H9 (cell line): ENCODE measurements at regions not wholly inside any gene's neighbourhood (a gene's known extent, or its start where the extent isn't known, plus 50 kb on each side); places are given as distances from the start of the nearest gene placed in this dataset.

ENCODE experiments used
- DNase-seq: peaks from one replicate; pipeline ENCODE4 v3.0.0-alpha.2; 2017
- H2AFZ ChIP-seq: one replicate; pipeline ENCODE4 v1.6.1; 2013; ENCODE audit warnings: mild to moderate bottlenecking, low read length, control low read depth, moderate library complexity
- H2AK5ac ChIP-seq: 2 replicates; pipeline ENCODE4 v1.6.1; 2013; ENCODE audit warnings: low read length, control low read depth, mixed read lengths; ENCODE audit not compliant: insufficient read length
- H2BK120ac ChIP-seq: one replicate; pipeline ENCODE4 v1.6.1; 2013; ENCODE audit warnings: low read depth, mild to moderate bottlenecking, low read length, control low read depth, inconsistent platforms; ENCODE audit not compliant: poor library complexity, severe bottlenecking
- H2BK12ac ChIP-seq: 2 replicates; pipeline ENCODE4 v1.6.1; 2013; ENCODE audit warnings: low read length, control low read depth, mixed read lengths, low read depth; ENCODE audit not compliant: insufficient read length
- H2BK15ac ChIP-seq: 2 replicates; pipeline ENCODE4 v1.6.1; 2013; ENCODE audit warnings: low read depth, low read length, control low read depth
- H2BK20ac ChIP-seq: one replicate; pipeline ENCODE4 v1.6.1; 2013; ENCODE audit warnings: low read depth, mild to moderate bottlenecking, low read length, control low read depth, inconsistent platforms; ENCODE audit not compliant: poor library complexity, severe bottlenecking
- H2BK5ac ChIP-seq: 2 replicates; pipeline ENCODE4 v1.6.1; 2013; ENCODE audit warnings: low read length, control low read depth, mixed read lengths; ENCODE audit not compliant: insufficient read length
- H3K14ac ChIP-seq: 2 replicates; pipeline ENCODE4 v1.6.1; 2013; ENCODE audit warnings: low read length, control low read depth; ENCODE audit not compliant: insufficient read depth
- H3K18ac ChIP-seq: 2 replicates; pipeline ENCODE4 v1.6.1; 2013; ENCODE audit warnings: low read depth, mild to moderate bottlenecking, mixed read lengths, low read length, control low read depth; ENCODE audit not compliant: insufficient read length
- H3K23ac ChIP-seq: 2 replicates; pipeline ENCODE4 v1.6.1; 2013; ENCODE audit warnings: low read length, control low read depth, mixed read lengths, low read depth; ENCODE audit not compliant: insufficient read length
- H3K23me2 ChIP-seq: 2 replicates; pipeline ENCODE4 v1.6.1; 2013; ENCODE audit warnings: low read depth, mild to moderate bottlenecking, mixed read lengths, low read length, control low read depth; ENCODE audit not compliant: insufficient read length, poor library complexity, severe bottlenecking
- H3K27ac ChIP-seq: 2 replicates; pipeline ENCODE4 v1.5.1; 2013; ENCODE audit warnings: low read length, control low read depth, mixed read lengths, low read depth; ENCODE audit not compliant: insufficient read length
- H3K27me3 ChIP-seq: 2 replicates; pipeline ENCODE4 v1.6.1; 2013; ENCODE audit warnings: low read length, control low read depth, inconsistent platforms; ENCODE audit not compliant: insufficient read depth
- H3K4ac ChIP-seq: 2 replicates; pipeline ENCODE4 v1.6.1; 2013; ENCODE audit warnings: low read depth, mild to moderate bottlenecking, control low read depth, inconsistent platforms, low read length, moderate library complexity
- H3K4me1 ChIP-seq: 2 replicates; pipeline ENCODE4 v1.6.1; 2013; ENCODE audit warnings: low read length, control low read depth, inconsistent platforms; ENCODE audit not compliant: insufficient read depth
- H3K4me2 ChIP-seq: 2 replicates; pipeline ENCODE4 v1.6.1; 2013; ENCODE audit warnings: low read length, control low read depth, mixed read lengths; ENCODE audit not compliant: insufficient read length, insufficient read depth
- H3K56ac ChIP-seq: 2 replicates; pipeline ENCODE4 v1.6.1; 2013; ENCODE audit warnings: low read depth, mild to moderate bottlenecking, mixed read lengths, low read length, control low read depth; ENCODE audit not compliant: insufficient read length
- H3K79me1 ChIP-seq: 2 replicates; pipeline ENCODE4 v1.6.1; 2013; ENCODE audit warnings: low read depth, mild to moderate bottlenecking, moderate library complexity, low read length, control low read depth, inconsistent platforms; ENCODE audit not compliant: insufficient read depth, poor library complexity, severe bottlenecking
- H3K79me2 ChIP-seq: 2 replicates; pipeline ENCODE4 v1.6.1; 2013; ENCODE audit warnings: low read length, control low read depth, inconsistent platforms; ENCODE audit not compliant: insufficient read depth
- H3K9ac ChIP-seq: 2 replicates; pipeline ENCODE4 v1.6.1; 2013; ENCODE audit warnings: low read length, control low read depth, mixed read lengths; ENCODE audit not compliant: insufficient read length; ENCODE audit errors: extremely low read depth
- H3K9me3 ChIP-seq: one replicate; pipeline ENCODE4 v1.6.1; 2013; ENCODE audit warnings: low read depth, low read length, inconsistent platforms; ENCODE audit not compliant: control insufficient read depth
- H3T11ph ChIP-seq: one replicate; pipeline ENCODE4 v1.6.1; 2013; ENCODE audit warnings: mild to moderate bottlenecking, low read length, control low read depth, inconsistent platforms
- H4K20me1 ChIP-seq: one replicate; pipeline ENCODE4 v1.6.1; 2013; ENCODE audit not compliant: control insufficient read depth, insufficient read length, insufficient read depth
- H4K5ac ChIP-seq: 2 replicates; pipeline ENCODE4 v1.6.1; 2013; ENCODE audit warnings: low read depth, mild to moderate bottlenecking, mixed read lengths, low read length, control low read depth; ENCODE audit not compliant: insufficient read length
- H4K8ac ChIP-seq: replicated peaks from 2 replicates; pipeline ENCODE4 v1.6.1; 2013; ENCODE audit warnings: low read length, control low read depth, mixed read lengths, low read depth; ENCODE audit not compliant: insufficient read length
- H4K91ac ChIP-seq: 2 replicates; pipeline ENCODE4 v1.6.1; 2013; ENCODE audit warnings: low read depth, mild to moderate bottlenecking, moderate library complexity, mixed read lengths, low read length, control low read depth; ENCODE audit not compliant: insufficient read length
- H3K27ac Mint-ChIP-seq, 3 experiments: 2 replicates in 2 of 3; 3 replicates in 1 of 3; pipeline ENCODE4 v1.8.0; 2020 to 2021; ENCODE audit warnings: mixed read lengths in 3 of 3, mild to moderate bottlenecking in 1 of 3, moderate library complexity in 1 of 3
- H3K27me3 Mint-ChIP-seq: 2 replicates; pipeline ENCODE4 v1.8.0; 2021; ENCODE audit warnings: low read depth, mild to moderate bottlenecking, moderate library complexity, mixed read lengths
- H3K36me3 Mint-ChIP-seq, 3 experiments: 2 replicates in 2 of 3; 3 replicates in 1 of 3; pipeline ENCODE4 v1.8.0; 2020 to 2021; ENCODE audit warnings: low read depth in 3 of 3, mixed read lengths in 3 of 3; ENCODE audit not compliant: insufficient read depth in 1 of 3
- H3K4me1 Mint-ChIP-seq, 2 experiments: 2 replicates each; pipeline ENCODE4 v1.8.0; 2020; ENCODE audit warnings: mixed read lengths in 2 of 2
- H3K4me3 Mint-ChIP-seq, 2 experiments: 2 replicates in 1 of 2; 3 replicates in 1 of 2; pipeline ENCODE4 v1.8.0; 2020 to 2021; ENCODE audit warnings: mild to moderate bottlenecking in 2 of 2, mixed read lengths in 2 of 2, moderate library complexity in 1 of 2
- H3K9me3 Mint-ChIP-seq, 2 experiments: 2 replicates in 1 of 2; 3 replicates in 1 of 2; pipeline ENCODE4 v1.8.0; 2020; ENCODE audit warnings: mild to moderate bottlenecking in 2 of 2, mixed read lengths in 2 of 2, moderate library complexity in 1 of 2
- WGBS: extraction: QIAGEN DNeasy Blood & Tissue Kit; methylation state at CpG from one replicate; pipeline ENCODE4 v1.1.7; 2013; ENCODE audit warnings: missing lambda C conversion rate, low lambda C conversion rate, mixed read lengths; ENCODE audit not compliant: insufficient read length; ENCODE audit errors: extremely low coverage; 5-methylcytosine and 5-hydroxymethylcytosine counted together
- TF ChIP-seq, protein P1 (sequence below): fragments of 200-600 bp; sonication (generic); conservative IDR thresholded peaks from 3 replicates; pipeline ENCODE4 v1.8.0; 2021; ENCODE audit warnings: antibody characterized with exemption, mild to moderate bottlenecking

- H3K4me3 Mint-ChIP-seq, result no peak overlapping the region
- Histone ChIP-seq H3K9ac (no peak overlapping the region), H3K79me1 (no peaks in the 10 kb centered on the region), H3K4me1 (peaks cover 2% of the 10 kb centered on the region), H4K20me1 (no peaks in the 10 kb centered on the region), H3K27me3 (no peaks in the 10 kb centered on the region), H2AFZ (no peak overlapping the region), H3K79me2 (no peaks in the 10 kb centered on the region), H2AK5ac (no peak overlapping the region), H2BK120ac (no peak overlapping the region), H2BK12ac (no peak overlapping the region), H3K27ac (no peak overlapping the region), H4K8ac (no peak overlapping the region), H3K56ac (no peak overlapping the region), H3K4me2 (no peak overlapping the region), H3K23me2 (no peaks in the 10 kb centered on the region), H2BK15ac (no peak overlapping the region), H3K14ac (no peak overlapping the region), H4K91ac (no peak overlapping the region), H3K4ac (no peak overlapping the region), H2BK20ac (no peak overlapping the region), H2BK5ac (no peak overlapping the region), H3K23ac (no peak overlapping the region), H3T11ph (no peak overlapping the region), H3K9me3 (no peaks in the 10 kb centered on the region), H4K5ac (no peak overlapping the region), H3K18ac (no peak overlapping the region)
- H3K9me3 Mint-ChIP-seq, result no peaks in the 10 kb centered on the region; a peak in 1 of 5 replicates
- peak overlapping the region in 1 of 3 experiments; percentile 13; a peak in 2 of 7 replicates for H3K27ac Mint-ChIP-seq
- peaks cover 36 to 38% of the 10 kb centered on the region in 2 experiments for H3K4me1 Mint-ChIP-seq
- H3K36me3 Mint-ChIP-seq, result no peaks in the 10 kb centered on the region; a peak in 1 of 7 replicates
- H3K27me3 Mint-ChIP-seq, result no peaks in the 10 kb centered on the region
- WGBS, result no CpG with 5 or more reads among the region's 10 CpGs
- TF ChIP-seq, protein P1, sequence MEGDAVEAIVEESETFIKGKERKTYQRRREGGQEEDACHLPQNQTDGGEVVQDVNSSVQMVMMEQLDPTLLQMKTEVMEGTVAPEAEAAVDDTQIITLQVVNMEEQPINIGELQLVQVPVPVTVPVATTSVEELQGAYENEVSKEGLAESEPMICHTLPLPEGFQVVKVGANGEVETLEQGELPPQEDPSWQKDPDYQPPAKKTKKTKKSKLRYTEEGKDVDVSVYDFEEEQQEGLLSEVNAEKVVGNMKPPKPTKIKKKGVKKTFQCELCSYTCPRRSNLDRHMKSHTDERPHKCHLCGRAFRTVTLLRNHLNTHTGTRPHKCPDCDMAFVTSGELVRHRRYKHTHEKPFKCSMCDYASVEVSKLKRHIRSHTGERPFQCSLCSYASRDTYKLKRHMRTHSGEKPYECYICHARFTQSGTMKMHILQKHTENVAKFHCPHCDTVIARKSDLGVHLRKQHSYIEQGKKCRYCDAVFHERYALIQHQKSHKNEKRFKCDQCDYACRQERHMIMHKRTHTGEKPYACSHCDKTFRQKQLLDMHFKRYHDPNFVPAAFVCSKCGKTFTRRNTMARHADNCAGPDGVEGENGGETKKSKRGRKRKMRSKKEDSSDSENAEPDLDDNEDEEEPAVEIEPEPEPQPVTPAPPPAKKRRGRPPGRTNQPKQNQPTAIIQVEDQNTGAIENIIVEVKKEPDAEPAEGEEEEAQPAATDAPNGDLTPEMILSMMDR, result no peak
- DNase-seq, result no peak
Observed at GRCh38 chr2:5374762-5375161, 317.4 kb upstream of the SOX11 start.
